ENCODE measurements at regions not wholly inside any gene's neighbourhood (a gene's known extent, or its start where the extent isn't known, plus 50 kb on each side); places are given as distances from the start of the nearest gene placed in this dataset.

GRCh38 chr13:29698106-29698505 is 102.6 kb upstream of the SLC7A1 start:
- 36 to 37% methylated on average over 3 of the region's 3 CpGs for WGBS, 2 donors
- no peak overlapping the region for H3K4me3 ChIP-seq
- peaks cover under 1 to 59% (median 10%) of the 10 kb centered on the region in 3 donors for H3K4me1 ChIP-seq
- peak overlapping the region in 2 of 4 donors; percentile 60 to 73 for H3K27ac ChIP-seq
- H3K27me3 ChIP-seq = peaks cover 0 to 18% (median 0%) of the 10 kb centered on the region in 4 donors
- no peak for DNase-seq
- no peaks in the 10 kb centered on the region for H3K36me3 ChIP-seq
- H3K9me3 ChIP-seq = no peaks in the 10 kb centered on the region
- intact Hi-C loops (cut with DNase I) = no loop called here
- TF ChIP-seq POLR2A (IDR thresholded peaks at IDR 0.05) = no peak
- no peak for TF ChIP-seq CTCF (IDR thresholded peaks at IDR 0.05)

DNA sequence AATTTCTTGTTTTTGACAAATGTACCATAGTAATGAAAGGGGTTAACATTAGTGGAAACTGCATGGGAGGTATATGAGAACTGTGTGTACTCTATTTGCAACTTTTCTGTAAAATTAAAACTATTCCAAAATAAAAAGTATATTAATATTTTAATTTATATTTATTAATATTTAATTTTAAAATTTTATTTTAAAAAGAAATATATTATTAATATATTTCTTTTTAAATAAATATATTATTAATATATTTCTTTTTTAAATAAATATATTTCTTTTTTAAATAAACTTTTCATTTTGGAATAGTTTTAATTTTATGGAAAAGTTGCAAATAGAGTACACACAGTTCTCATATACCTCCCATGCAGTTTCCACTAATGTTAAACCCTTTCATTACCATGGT is 101.1 kb upstream of the SLC7A1 start:
- no peak for TF ChIP-seq POLR2A (IDR thresholded peaks at IDR 0.05)
- no peak for TF ChIP-seq CTCF (IDR thresholded peaks at IDR 0.05)
- no peak overlapping the region for H3K27ac ChIP-seq
- DNase-seq = no peak
- no peak overlapping the region for H3K4me3 ChIP-seq
- H3K27me3 ChIP-seq = peaks cover 0 to 10% (median 0%) of the 10 kb centered on the region in 4 donors
- no peaks in the 10 kb centered on the region for H3K9me3 ChIP-seq
- intact Hi-C loops (cut with DNase I) = no loop called here
- H3K36me3 ChIP-seq = no peaks in the 10 kb centered on the region
- H3K4me1 ChIP-seq = peaks cover 4 to 59% (median 5%) of the 10 kb centered on the region in 3 donors

DNA sequence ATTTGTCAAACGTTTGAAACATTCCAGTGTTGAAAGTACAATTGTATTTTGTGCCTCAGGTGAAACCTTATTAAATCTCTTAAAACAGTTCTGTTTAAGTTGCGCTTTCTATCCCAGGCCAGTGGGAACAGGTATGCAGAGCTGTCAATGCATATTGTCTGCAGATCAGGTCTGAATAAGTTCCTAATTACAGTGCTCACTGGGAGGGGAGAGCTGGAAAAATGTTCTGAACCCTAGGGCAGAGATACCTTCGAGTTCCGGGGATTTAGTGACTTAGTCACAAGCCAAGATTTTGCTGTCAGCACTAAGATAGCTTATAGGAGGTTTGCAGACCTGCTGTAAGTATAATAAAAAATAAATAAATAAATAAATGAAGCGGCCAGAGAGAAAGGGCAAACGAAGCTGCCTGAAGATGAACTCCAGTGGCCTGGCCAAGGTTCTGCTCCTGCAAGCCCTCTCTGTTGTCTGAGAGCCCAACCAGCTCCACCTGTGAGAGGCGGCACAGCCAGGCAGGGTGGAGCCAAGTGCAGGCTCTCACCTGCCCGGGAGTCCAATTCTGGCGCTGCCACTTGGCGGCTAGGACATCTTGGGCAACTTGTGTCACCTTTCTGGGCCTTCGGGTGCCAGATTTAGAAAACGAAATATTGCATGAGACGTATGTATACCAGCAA is 97.9 kb upstream of the SLC7A1 start:
- H3K4me3 ChIP-seq = no peak overlapping the region
- no peak for DNase-seq
- intact Hi-C loops (cut with DNase I) = no loop called here
- H3K27me3 ChIP-seq = peaks cover 0 to 6% (median 0%) of the 10 kb centered on the region in 4 donors
- H3K9me3 ChIP-seq = no peaks in the 10 kb centered on the region
- TF ChIP-seq CTCF (IDR thresholded peaks at IDR 0.05) (peak in 2 of 6 experiments; percentile 9 to 15), POLR2A (IDR thresholded peaks at IDR 0.05) (no peak)
- no peaks in the 10 kb centered on the region for H3K36me3 ChIP-seq
- 52 to 58% methylated on average over 11 to 12 of the region's 13 CpGs for WGBS, 2 donors
- H3K4me1 ChIP-seq = peaks cover 4 to 56% (median 5%) of the 10 kb centered on the region in 3 donors
- peak overlapping the region; percentile 72 to 81 (median 78) for H3K27ac ChIP-seq

DNA sequence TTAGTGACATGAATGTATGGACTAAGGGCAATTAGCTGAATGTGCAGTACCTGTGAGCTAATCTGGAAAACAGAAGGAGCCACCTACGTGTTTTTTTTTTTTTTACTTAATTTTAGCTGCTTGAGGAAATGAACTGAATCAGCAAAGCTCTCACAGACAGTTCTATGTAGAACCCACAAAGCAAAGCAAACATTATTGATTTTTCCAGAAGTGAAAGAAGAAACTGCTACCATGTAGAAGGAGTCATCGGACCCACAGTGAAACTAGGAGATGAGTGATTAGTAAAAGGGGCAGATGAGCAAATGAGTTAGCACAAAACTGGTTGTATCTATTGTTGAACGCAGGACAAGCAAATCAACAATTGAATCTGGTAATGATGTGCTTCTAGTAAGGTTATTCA is 94.1 kb upstream of the SLC7A1 start:
- intact Hi-C loops (cut with DNase I) = no loop called here
- peaks cover 3 to 54% (median 5%) of the 10 kb centered on the region in 3 donors for H3K4me1 ChIP-seq
- H3K27ac ChIP-seq = no peak overlapping the region
- TF ChIP-seq POLR2A (IDR thresholded peaks at IDR 0.05) (no peak), CTCF (IDR thresholded peaks at IDR 0.05) (no peak)
- H3K4me3 ChIP-seq = no peak overlapping the region
- H3K36me3 ChIP-seq = no peaks in the 10 kb centered on the region
- WGBS, 2 donors = 51 to 63% methylated on average over 3 of the region's 3 CpGs
- H3K27me3 ChIP-seq = no peaks in the 10 kb centered on the region
- DNase-seq = no peak
- no peaks in the 10 kb centered on the region for H3K9me3 ChIP-seq

DNA sequence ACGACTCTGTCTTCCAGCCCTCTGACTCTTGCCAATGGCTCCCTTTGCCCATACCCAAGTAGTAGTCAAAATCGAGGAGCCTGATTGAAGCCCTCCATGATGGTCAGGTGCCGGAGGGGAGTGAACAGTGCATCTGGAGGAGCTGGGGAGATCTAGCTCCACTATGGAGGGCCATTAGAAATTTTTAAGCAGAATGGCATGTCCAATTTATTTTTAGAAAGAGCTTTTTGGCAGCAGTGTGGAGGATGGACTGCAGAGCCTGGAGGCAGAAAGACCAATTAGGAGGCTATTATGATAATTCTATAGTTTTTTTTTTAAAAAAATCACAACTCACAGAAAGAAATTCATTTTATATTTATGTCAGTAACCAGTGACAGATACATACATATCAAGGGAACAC is 92.7 kb upstream of the SLC7A1 start:
- Histone ChIP-seq H3K36me3 (no peaks in the 10 kb centered on the region), H3K4me1 (peaks cover 3 to 54% (median 5%) of the 10 kb centered on the region in 3 donors), H3K4me3 (no peak overlapping the region), H3K27ac (no peak overlapping the region), H3K27me3 (no peaks in the 10 kb centered on the region), H3K9me3 (peaks cover 0 to 6% (median 0%) of the 10 kb centered on the region in 3 donors)
- no peak for DNase-seq
- intact Hi-C loops (cut with DNase I) = no loop called here
- no peak for TF ChIP-seq CTCF (IDR thresholded peaks at IDR 0.05)
- TF ChIP-seq POLR2A (IDR thresholded peaks at IDR 0.05) = no peak
- WGBS, 2 donors = 79 to 82% methylated on average over 3 of the region's 3 CpGs
